ENCODE measurements at regions not wholly inside any gene's neighbourhood (a gene's known extent, or its start where the extent isn't known, plus 50 kb on each side); places are given as distances from the start of the nearest gene placed in this dataset.

GRCh38 chr2:128805918-128806317, 487.2 kb upstream of the HS6ST1 start:
- TF ChIP-seq POLR2A (IDR thresholded peaks at IDR 0.05) (no peak), CTCF (IDR thresholded peaks at IDR 0.05 in 4 of 5, conservative IDR thresholded peaks at IDR 0.05 in 1 of 5) (no peak)
